Stimulated activated naive CD4-positive, alpha-beta T cell treated with Interleukin-2 at 50 U/mL for 16 hours (primary cell): ENCODE measurements at regions not wholly inside any gene's neighbourhood (a gene's known extent, or its start where the extent isn't known, plus 50 kb on each side); places are given as distances from the start of the nearest gene placed in this dataset.

Source experiments
- DNase-seq: peaks from one replicate; lab custom pipeline; 2025; lab: John Stamatoyannopoulos, UW

DNA sequence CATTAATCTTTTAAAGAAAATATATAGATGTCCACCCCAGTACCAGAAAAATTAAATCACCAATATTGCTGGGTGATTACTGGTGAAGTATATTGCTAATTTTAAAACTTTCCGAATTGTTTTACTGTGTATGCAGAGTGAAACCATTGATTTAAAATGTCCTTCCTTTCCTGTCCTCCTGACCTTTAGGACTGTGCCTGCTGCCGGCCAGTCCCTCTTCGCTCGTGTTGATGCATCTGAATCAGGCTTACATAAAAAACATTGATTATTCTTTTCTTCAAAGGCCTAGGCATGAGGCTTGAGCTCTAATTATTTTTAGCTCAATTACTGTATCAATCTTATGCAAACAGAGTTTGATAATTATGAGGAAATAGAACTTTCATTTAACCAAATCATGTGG, 1128.1 kb downstream of the BRINP3 start:
- no peak for DNase-seq

DNA sequence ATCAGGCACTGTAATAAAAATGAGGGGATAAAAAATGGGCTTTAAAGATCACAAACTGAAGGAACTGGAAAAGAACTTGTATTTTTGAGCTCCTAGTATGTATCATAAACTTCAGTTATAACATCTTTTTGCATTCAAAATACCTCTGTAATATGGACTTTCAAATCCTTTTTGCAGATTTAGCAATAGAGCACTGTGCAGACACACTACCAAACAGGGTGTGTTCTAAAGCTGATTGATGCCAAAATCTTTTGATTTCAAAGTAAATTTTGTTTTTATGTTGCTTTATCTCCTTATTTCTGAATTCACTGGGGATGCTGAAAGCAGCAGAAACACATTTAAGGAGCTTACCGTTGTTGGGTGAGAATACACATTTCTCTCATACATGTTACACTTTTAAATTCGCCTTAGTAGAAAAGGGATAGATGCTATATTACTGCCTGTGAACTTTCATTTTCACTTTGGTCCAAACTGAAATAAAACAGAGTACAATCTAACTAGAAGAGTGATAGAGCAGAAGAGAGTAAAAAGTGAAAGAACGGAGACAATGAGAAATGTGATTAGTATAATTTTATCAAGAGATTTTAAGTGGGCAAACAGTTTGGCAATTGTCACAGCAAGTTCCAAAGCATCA, 1126.6 kb downstream of the BRINP3 start:
- no peak for DNase-seq

DNA sequence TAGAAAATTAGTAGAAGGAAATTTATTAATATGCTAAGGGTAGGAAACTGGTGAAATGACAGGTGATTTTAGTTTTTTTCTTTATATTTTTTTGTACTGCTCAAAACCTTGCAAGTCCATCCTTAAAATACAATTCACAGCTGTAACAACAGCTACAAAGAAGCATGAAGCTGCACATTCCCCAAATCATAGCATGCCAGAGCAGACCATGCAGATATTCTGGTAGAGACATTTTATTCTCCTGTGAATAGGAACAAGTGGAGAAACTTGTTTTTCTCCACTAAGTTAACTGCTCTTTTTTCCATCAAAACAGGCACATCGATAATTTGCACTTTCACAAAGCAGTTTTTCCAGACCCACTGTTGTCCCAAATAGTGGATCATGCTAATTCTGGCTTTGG, 1125.7 kb downstream of the BRINP3 start:
- DNase-seq, result no peak

DNA sequence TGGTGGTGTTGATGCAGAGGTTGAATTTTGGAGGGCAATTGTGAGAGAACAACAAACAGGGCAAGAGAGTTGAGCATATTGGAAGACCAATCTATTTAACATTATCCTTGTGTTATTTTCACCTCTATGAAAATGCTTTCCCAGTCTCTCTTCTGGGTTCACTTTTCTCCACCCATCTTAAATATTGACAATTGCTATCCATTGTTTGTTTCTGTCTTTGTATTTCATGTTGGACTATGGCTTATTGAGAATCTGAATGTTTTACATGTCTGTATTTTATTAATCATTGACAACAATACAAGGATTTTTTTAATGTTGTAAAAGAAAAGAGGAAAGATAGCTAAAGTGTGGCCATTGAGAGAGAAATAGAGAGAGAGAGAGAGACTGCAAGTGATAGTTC, 1121.5 kb downstream of the BRINP3 start:
- no peak for DNase-seq

DNA sequence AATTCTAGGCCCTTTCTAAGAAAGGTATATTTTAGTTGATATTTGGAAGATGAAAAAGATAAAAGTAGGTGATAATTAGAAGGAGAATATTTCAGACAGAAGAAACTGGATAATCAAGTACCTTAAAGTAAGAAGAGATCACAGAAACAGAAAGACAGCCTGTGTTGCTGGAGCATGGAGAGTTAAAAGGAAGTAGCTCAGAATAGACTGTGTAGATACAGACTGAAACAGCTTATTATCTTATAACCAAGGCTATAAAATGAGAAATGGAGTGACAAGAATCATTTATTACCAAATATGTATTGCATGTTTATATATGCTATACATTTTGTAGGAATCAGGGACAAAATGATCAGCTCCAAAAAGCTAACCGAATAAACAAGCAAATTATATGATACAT, 1120.3 kb downstream of the BRINP3 start:
- no peak for DNase-seq

DNA sequence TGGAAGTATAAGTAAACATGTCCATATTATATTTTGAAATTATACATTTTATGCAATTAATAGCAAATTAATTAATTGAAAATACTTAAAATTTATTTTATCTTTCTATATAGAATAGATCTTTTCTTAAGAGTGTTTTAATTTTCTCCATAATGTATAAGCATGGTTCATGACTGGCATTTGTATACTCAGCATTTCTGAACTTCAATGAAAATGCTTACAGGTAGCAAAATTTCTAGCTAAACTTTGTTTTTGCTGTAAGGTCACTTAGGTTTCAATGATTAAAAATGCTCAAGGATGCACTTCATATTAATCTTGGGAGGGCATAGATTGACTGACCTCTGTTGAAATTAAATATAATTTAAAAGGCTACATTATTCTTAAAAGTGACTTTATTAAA, 1108.1 kb downstream of the BRINP3 start:
- no peak for DNase-seq

DNA sequence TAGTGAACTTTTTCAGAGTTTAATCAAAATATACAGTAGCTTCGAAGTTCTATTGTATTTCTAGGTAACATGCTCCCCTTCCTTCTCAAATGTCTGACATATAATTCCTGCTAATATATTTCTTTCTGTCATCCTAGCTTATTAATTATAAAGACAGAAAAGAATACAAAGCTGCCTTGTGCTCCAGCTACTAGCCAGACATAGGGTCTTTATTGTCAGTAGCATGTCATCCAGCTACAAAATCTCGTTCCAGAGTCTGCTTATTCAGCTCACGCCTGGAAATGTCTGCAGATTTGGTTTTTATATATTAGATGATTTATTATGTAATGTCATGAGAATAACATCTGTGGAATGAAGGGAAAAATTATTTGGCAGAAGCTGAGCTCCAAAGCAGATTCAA, 1102.8 kb downstream of the BRINP3 start:
- DNase-seq, result no peak

DNA sequence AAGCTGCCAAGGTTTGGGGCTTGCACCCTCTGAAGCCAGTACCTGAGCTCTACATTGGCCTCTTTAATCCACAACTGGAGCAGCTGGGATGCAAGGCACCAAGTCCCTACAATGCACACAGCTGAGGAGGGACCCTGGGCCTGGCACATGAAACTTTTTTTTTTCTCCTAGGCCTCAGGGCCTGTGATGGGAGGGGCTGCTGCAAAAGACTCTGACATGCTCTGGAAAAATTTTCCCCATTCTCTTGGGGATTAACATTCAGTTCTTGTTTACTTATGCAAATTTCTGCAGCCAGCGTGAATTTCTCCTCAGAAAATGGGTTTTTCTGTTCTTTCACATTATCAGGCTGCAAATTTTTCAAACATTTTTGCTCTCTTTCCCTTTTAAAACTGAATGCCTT, 1072.2 kb downstream of the BRINP3 start:
- no peak for DNase-seq

DNA sequence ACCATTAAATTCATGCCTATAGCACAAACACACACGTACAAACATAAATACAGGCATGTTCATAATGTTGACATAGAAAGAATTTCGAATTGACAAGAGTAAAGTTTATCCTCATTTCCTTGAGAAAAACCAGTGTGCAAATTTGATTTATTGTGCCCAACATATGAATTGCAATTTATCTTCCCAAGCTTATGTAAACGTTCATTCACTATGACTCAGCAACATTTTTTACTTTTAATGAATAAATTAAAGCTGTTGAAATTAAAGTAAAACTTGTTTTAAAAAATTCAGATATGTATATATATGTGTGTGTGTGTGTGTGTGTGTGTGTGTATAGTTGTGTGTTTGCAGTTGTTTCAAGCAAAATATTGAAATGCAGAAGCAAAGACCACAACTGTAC, 1067.9 kb downstream of the BRINP3 start:
- DNase-seq, result no peak

DNA sequence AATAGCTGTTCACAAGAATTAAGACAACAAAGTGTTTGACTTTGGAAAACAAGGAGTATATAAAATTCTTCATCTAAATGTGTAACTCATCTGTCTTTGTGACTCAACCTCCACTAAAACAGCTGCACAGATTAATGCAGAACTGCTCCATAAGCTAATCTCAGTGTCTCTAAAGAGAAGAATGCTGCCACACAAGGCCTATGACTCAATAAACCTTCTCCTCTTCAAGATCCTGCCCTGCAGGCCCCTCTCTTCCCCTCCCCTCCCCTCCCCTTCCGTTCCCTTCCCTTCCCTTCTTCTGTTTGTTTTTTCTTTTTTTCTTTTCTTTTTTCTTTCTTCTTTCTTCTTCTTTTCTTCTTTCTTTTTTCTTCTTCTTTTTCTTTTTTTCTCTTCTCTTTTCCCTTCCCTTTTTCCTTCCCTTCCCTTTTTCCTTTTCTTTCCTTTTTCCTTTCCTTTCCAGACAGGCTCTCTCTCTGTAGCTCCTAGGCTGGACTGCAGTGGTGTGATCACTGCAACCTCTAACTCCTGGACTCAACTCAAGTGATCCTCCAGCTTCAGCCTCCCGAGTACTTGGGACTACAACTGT, 1052.8 kb downstream of the BRINP3 start:
- no peak for DNase-seq

DNA sequence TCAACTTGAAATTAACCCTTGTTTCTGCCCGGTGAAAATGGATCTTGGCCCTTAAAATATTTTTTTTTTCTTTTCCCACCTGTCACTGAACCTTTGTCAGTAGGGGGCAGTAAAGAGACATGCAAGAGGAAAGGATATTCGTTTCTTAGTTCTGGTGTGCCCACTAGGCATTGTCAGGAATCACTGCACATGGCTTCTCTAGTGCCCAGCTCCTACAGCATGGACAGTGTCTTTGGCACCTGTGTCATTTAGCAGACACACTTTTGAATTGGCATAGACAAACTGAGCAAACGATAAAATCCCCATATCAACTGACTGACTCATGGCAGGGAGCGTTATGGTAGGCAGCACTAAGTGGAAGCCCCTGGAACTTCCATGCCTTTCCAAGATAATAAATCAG, 1048.1 kb downstream of the BRINP3 start:
- DNase-seq, result no peak

DNA sequence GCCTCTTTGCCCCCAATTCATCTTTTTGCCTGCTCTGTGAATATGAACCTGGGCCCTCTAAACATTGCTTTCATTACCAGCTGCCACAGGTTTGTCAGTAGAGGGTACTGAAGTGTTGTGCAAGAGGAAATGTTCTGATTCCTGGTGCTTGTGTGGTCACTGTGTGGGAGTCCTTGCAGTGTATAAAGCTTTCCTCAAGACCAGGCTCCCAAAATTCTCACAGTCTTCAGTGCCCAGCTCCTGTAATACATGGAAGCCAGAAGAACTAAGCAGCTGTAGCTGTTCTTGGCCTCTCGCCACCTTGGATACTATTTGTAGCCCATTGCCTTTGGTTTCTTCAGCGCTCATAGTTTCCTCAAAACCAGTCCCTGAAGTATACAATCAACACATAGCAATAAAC, 1046.2 kb downstream of the BRINP3 start:
- DNase-seq, result no peak

DNA sequence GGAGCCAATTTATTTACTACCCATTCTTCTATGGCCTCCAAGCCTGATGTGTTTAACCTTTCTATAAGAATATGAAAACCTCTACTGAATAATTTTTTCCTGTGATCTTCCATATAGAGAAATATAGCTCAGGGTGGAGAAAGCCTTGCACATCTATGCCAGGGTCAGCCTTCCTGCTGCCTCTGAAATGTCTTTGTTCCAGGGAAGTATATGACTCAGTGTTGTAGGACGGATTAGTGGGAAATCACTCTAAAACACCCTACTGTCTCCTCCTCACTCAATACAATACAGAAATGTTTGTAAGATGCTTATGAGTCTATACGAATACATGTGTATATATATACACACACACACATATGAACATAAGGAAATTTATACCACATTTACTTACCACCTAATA, 1044.9 kb downstream of the BRINP3 start:
- no peak for DNase-seq

DNA sequence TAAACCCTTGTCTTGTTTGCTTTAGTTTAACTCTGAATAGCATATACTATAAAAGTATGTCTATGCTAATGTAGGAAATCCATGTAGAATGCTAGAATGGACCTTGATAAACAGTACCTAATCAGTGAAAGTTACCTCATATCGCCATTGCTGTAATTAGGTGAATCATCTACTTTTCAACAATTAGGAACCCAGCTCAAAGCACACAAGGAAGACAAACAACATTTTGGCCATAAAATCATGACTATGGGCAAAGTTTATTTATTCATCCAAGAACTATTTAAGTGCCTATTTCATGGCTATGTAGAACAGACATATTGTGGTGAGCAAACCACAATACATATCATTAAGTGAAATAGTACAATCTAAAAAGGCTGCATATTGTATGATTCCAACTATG, 1043.2 kb downstream of the BRINP3 start:
- DNase-seq, result no peak

DNA sequence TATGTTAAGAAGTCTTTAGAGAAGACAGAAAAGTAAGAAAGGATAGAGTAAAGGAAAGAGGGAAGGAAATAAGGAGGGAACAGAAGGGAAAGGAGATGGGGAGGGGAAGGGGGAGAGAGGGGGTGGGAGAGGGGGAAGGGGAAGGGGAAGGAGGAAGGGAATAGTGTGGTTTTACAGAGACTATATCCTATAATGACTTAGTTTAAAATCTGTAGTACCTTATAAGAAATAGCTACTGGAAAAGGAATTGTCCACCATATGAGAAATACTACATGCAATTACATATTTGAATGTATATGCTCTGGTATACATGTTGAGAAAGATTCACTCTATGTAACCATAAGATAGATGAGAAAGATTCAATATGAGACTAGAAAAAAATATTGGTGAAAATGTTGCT, 1042.3 kb downstream of the BRINP3 start:
- DNase-seq, result no peak

DNA sequence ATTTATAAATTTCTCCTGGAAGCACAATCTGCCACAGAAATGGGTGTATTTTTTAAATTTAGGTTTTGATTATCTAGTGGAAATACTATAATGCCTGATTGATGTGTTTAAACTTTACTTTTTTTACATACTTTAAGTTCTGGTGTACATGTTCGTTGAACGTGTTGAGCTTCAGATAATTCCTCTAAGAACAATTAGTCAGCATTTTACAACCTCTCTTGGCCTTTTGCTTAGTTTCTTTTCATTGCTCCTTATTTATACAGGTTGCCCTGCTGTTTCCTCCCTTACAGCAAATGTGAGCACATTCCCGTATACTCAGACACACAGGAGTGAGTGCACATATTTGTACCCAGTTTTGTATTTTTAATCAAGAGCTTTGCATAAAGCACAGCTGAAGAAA, 1038.9 kb downstream of the BRINP3 start:
- DNase-seq, result no peak

DNA sequence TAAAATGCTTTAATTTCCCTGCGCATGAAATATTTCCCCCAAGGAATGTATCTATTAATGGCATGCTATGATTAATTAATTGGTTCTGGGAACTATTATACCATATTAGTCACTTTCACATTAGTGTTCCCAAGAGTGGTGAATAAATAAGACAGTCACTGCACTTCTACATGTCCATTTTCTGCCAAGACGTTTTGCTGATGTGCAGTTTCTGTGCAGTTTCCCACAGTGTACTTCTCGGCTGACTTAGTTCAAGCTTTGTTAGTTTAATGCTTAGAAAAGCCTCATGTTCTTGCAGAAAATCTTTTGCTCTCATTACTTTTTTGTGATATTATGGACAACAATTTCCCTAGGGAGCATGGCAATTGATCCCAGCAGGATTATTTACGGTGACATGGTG, 1014.5 kb downstream of the BRINP3 start:
- no peak for DNase-seq

DNA sequence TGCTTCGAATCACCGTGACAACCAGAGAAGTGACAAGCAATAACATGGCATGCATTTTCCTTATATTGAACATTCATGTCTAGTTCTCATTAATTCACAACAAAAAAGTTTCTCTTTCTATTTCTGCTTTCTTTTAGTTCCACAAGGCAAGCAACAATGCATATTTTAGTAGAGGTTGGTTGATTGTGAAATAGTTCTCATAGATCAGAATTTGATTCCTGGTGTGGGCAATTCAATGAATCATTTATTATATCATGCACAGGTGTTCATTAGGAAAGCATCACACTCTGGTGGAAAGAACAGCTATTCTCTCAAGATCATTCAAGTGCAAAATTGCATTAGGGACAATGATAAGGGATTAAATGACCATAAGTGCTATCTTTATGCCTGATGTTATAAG, 980.9 kb downstream of the BRINP3 start:
- no peak for DNase-seq

DNA sequence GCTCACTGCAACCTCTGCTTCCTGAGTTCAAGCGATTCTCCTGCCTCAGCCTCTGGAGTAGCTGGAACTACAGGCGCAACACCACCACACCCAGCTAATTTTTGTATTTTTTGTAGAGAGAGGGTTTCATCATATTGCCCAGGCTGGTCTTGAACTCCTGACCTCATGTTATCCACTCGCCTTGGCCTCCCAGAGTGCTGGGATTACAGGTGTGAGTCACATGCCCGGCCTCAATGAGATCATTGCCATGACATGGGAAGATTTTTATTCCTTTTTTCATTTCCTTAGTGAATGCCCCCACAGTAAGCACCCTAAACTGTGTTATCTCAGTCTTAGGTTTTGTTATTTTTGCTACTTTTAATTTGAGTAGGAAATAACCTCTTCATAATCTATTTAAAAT, 977.9 kb downstream of the BRINP3 start:
- DNase-seq, result no peak

DNA sequence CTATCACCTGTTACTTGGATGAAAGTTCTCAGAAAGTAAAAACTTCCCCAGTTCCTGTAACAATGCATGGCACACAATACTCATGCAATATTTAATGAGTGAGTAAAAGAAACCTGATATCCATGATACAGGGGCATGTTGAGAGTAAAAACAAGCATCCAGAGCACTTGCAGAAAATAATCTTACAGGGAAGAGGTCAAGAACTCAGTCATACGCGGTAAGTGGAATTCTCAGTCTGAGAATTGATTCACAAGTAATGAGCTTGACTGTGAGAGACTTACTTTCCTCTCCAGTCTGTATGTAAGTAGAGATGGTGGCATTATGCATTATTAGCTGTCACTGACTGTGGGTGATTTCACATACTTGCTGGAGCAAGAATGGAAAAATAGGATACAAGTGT, 976.9 kb downstream of the BRINP3 start:
- DNase-seq, result no peak

DNA sequence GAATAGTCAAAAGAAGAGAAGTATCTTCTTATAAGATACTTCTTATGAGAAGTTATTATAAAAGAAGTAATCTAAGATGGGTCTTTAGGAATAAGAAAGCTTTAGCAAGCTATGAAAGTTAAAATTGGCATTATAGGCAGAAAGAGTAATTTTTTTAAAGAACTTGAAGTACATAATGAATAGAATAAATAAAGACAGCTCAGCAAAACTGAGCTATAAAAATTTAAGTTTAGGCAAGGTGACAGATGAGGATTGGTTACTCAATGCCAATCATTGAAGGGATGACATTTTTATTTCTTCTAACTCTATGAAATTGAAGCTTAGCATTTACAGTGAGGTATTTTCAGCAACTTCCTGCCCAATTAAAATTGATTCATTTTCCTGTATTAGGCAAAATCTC, 966.8 kb downstream of the BRINP3 start:
- DNase-seq, result no peak

DNA sequence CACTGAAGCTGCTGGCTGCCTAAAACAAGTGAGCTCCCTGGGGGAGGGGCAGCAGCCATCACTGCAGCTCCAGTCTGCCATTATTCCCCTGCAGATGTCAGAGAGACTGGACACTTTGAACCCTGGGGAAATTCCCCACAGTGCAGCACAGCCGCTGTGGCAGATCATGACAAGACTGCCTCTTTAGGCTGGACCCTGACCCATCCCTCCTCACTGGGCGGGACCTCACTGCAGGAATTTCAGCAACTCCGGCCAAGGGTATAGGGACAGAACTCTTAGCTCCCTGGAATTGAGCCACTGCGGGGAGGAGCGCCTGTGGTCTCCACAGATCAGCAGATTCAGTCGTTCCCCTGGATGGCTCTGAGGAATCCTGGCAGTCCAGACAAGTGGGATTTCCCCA, 964.6 kb downstream of the BRINP3 start:
- no peak for DNase-seq

DNA sequence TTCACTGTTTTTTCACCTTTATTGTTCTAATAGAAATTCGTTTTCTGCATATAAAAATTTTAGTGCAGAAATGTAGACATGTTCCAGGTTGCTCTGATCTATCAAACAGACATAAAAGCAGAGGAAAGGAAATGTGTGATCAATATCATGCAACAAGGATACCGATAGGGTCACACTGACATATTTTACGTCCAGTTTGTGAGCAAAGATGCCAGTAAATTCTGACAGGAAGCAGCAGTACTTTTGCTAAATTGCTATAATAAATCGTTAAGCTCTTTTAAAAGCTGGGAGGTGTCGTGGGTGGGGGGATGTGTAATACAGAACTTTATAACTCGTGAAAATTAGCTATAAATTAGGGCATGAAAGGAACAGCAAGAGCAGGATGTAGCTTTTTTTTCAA, 955.2 kb downstream of the BRINP3 start:
- no peak for DNase-seq

DNA sequence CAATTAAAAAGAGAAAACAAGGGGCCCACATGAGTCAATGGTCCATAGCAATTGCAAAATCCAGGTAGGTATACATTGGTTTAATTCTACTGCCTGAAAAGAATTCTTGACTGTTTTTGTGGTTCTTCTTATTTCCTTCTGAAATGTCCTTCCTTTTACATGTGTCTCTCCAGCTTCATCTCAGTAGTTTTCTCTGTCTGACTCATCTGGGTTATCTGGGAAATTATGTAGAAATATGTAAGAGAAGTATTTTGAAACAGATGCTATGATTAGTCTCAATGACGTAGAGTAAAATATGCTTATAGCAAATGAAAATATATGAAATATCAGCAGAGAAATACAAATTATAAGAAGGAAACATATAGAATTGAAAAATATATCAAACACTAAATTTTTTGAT, 953.2 kb downstream of the BRINP3 start:
- DNase-seq, result no peak

DNA sequence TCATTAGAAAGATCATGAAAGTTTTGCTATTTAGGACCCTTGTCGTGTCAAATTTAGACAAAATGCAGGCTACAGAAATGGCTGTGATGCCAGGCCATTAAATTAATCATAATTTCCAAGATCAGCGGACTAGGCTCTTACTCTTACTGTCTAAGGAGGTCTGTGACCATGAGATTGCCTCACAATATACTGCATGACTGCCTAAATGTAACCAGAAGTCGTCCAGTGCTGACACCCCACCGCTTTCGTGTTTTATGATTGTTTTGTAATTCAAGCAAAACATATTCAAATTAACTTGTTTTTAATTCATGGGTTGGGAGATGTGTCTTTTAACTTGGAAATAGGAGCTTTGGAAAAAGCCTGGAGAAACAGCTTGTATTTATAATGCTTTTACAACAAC, 947.5 kb downstream of the BRINP3 start:
- DNase-seq, result no peak
